Endodermal cell (in vitro differentiated cells): ENCODE measurements at regions not wholly inside any gene's neighbourhood (a gene's known extent, or its start where the extent isn't known, plus 50 kb on each side); places are given as distances from the start of the nearest gene placed in this dataset.

ENCODE experiments used
- DNase-seq: peaks from one replicate; pipeline ENCODE4 v3.0.0-alpha.2; 2017
- H3K27ac ChIP-seq: 2 replicates; pipeline ENCODE4 v1.5.1; 2013; ENCODE audit warnings: mild to moderate bottlenecking, low read depth, low read length, moderate library complexity
- H3K27me3 ChIP-seq: 2 replicates; pipeline ENCODE4 v1.6.1; 2013; ENCODE audit warnings: mild to moderate bottlenecking, low read length, moderate library complexity; ENCODE audit not compliant: insufficient read depth, control insufficient read depth, poor library complexity, severe bottlenecking
- H3K36me3 ChIP-seq: 2 replicates; pipeline ENCODE4 v1.7.0; 2013; ENCODE audit warnings: mild to moderate bottlenecking, low read length, moderate library complexity; ENCODE audit not compliant: control insufficient read depth, insufficient read depth
- H3K4me1 ChIP-seq: one replicate; pipeline ENCODE4 v1.7.0; 2013; ENCODE audit warnings: low read length; ENCODE audit not compliant: control insufficient read depth, insufficient read depth
- H3K4me3 ChIP-seq: 2 replicates; pipeline ENCODE4 v1.5.1; 2013; ENCODE audit warnings: mild to moderate bottlenecking, low read length, moderate library complexity
- H3K9ac ChIP-seq: 2 replicates; pipeline ENCODE4 v1.6.1; 2013; ENCODE audit warnings: mild to moderate bottlenecking, low read length, moderate library complexity; ENCODE audit not compliant: poor library complexity, severe bottlenecking; ENCODE audit errors: extremely low read depth
- H3K9me3 ChIP-seq: 2 replicates; pipeline ENCODE4 v1.6.1; 2013; ENCODE audit warnings: mild to moderate bottlenecking, low read length, moderate library complexity; ENCODE audit not compliant: control insufficient read depth
- H3K27ac Mint-ChIP-seq: 2 replicates; pipeline ENCODE4 v1.8.0; 2020; ENCODE audit warnings: mixed read lengths
- H3K27me3 Mint-ChIP-seq: 2 replicates; pipeline ENCODE4 v1.8.0; 2021; ENCODE audit warnings: mild to moderate bottlenecking, mixed read lengths; ENCODE audit not compliant: insufficient read depth
- H3K36me3 Mint-ChIP-seq: 2 replicates; pipeline ENCODE4 v1.8.0; 2020; ENCODE audit warnings: low read depth, mixed read lengths
- H3K4me1 Mint-ChIP-seq: 2 replicates; pipeline ENCODE4 v1.8.0; 2020; ENCODE audit warnings: mixed read lengths
- H3K4me3 Mint-ChIP-seq: 2 replicates; pipeline ENCODE4 v1.8.0; 2020; ENCODE audit warnings: mild to moderate bottlenecking, moderate library complexity, mixed read lengths
- H3K9me3 Mint-ChIP-seq: 2 replicates; pipeline ENCODE4 v1.8.0; 2020; ENCODE audit warnings: mild to moderate bottlenecking, mixed read lengths
- WGBS, 2 experiments: methylation state at CpG; one replicate each; pipeline versions ENCODE4 v1.1.5 to v1.1.7; 2013; ENCODE audit warnings: missing lambda C conversion rate in 2 of 2, mixed read lengths in 1 of 2; ENCODE audit not compliant: insufficient coverage in 1 of 2, insufficient read length in 1 of 2; 5-methylcytosine and 5-hydroxymethylcytosine counted together
- TF ChIP-seq, protein P1 (sequence below): fragments of 200-600 bp; sonication (generic); conservative IDR thresholded peaks from 2 replicates; pipeline ENCODE4 v1.5.0; 2021; ENCODE audit warnings: antibody characterized with exemption, mild to moderate bottlenecking

GRCh38 chr19:32124585-32124984 is 220.8 kb upstream of the ZNF507 start:
- WGBS, 2 experiments: 90 to 97% methylated on average over 6 to 10 of the region's 10 CpGs

GRCh38 chr19:32129141-32129540 is 216.3 kb upstream of the ZNF507 start:
- H3K4me1 Mint-ChIP-seq: no peaks in the 10 kb centered on the region

More at GRCh38 chr19:32124585-32124984, 220.8 kb upstream of the ZNF507 start:
- TF ChIP-seq, protein P1, sequence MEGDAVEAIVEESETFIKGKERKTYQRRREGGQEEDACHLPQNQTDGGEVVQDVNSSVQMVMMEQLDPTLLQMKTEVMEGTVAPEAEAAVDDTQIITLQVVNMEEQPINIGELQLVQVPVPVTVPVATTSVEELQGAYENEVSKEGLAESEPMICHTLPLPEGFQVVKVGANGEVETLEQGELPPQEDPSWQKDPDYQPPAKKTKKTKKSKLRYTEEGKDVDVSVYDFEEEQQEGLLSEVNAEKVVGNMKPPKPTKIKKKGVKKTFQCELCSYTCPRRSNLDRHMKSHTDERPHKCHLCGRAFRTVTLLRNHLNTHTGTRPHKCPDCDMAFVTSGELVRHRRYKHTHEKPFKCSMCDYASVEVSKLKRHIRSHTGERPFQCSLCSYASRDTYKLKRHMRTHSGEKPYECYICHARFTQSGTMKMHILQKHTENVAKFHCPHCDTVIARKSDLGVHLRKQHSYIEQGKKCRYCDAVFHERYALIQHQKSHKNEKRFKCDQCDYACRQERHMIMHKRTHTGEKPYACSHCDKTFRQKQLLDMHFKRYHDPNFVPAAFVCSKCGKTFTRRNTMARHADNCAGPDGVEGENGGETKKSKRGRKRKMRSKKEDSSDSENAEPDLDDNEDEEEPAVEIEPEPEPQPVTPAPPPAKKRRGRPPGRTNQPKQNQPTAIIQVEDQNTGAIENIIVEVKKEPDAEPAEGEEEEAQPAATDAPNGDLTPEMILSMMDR: no peak
- no peaks in the 10 kb centered on the region for H3K4me1 Mint-ChIP-seq
- H3K9me3 ChIP-seq: peaks cover 5% of the 10 kb centered on the region
- H3K4me3 Mint-ChIP-seq: no peak overlapping the region
- H3K27ac Mint-ChIP-seq: no peak overlapping the region
- no peak for DNase-seq
- H3K27me3 Mint-ChIP-seq: no peaks in the 10 kb centered on the region
- H3K9me3 Mint-ChIP-seq: peaks cover 5% of the 10 kb centered on the region
- no peaks in the 10 kb centered on the region for H3K4me1 ChIP-seq
- H3K4me3 ChIP-seq: no peak overlapping the region
- H3K27me3 ChIP-seq: no peaks in the 10 kb centered on the region
- no peak overlapping the region for H3K9ac ChIP-seq
- H3K36me3 ChIP-seq: no peaks in the 10 kb centered on the region
- no peaks in the 10 kb centered on the region for H3K36me3 Mint-ChIP-seq
- H3K27ac ChIP-seq: no peak overlapping the region

DNA sequence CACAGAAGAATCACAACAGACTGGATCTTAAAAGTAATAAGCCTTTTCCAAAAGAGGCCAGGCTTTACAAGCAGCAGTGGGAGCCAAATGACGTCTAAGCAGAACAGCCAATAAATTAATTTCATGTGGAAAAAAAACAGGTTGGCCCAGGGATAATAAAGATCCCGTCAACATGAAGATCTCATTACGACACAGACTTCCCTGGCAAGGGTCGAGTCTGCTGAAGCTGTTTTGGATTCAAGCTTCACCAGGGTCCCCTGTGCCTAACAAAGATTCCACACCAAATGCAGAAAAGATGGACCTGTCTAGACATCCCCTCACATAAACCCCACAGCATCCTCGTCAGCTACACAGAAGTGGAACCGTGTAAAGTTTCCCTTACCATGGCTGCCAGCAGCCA is 215.1 kb upstream of the ZNF507 start:
- no peak overlapping the region for H3K27ac Mint-ChIP-seq
- 89 to 95% methylated on average over 5 to 6 of the region's 6 CpGs for WGBS, 2 experiments

More at GRCh38 chr19:32129141-32129540, 216.3 kb upstream of the ZNF507 start:
- H3K4me3 Mint-ChIP-seq: no peak overlapping the region
- no peaks in the 10 kb centered on the region for H3K4me1 ChIP-seq
- no peaks in the 10 kb centered on the region for H3K36me3 Mint-ChIP-seq
- no peaks in the 10 kb centered on the region for H3K27me3 Mint-ChIP-seq
- H3K9me3 Mint-ChIP-seq: no peaks in the 10 kb centered on the region
- H3K27ac ChIP-seq: no peak overlapping the region
- H3K27ac Mint-ChIP-seq: no peak overlapping the region
- no peaks in the 10 kb centered on the region for H3K36me3 ChIP-seq
- no peaks in the 10 kb centered on the region for H3K9me3 ChIP-seq
- H3K9ac ChIP-seq: no peak overlapping the region
- no peaks in the 10 kb centered on the region for H3K27me3 ChIP-seq
- no peak for DNase-seq
- WGBS, 2 experiments: 82 to 87% methylated on average over 5 to 10 of the region's 10 CpGs
- H3K4me3 ChIP-seq: no peak overlapping the region
- TF ChIP-seq, protein P1: no peak

More for the DNA sequence above, 215.1 kb upstream of the ZNF507 start:
- H3K9me3 Mint-ChIP-seq: no peaks in the 10 kb centered on the region
- TF ChIP-seq, protein P1: no peak
- Histone ChIP-seq H3K4me3 (no peak overlapping the region), H3K9me3 (no peaks in the 10 kb centered on the region), H3K27ac (no peak overlapping the region), H3K4me1 (no peaks in the 10 kb centered on the region), H3K27me3 (no peaks in the 10 kb centered on the region), H3K36me3 (no peaks in the 10 kb centered on the region), H3K9ac (no peak overlapping the region)
- no peak for DNase-seq
- H3K4me3 Mint-ChIP-seq: no peak overlapping the region
- no peaks in the 10 kb centered on the region for H3K4me1 Mint-ChIP-seq
- no peaks in the 10 kb centered on the region for H3K27me3 Mint-ChIP-seq
- H3K36me3 Mint-ChIP-seq: no peaks in the 10 kb centered on the region
